IMR-90 (cell line): ENCODE measurements at regions not wholly inside any gene's neighbourhood (a gene's known extent, or its start where the extent isn't known, plus 50 kb on each side); places are given as distances from the start of the nearest gene placed in this dataset.
A peak's percentile ranks its signal among the peaks of the same experiment; 100 is the strongest.

Source experiments
- ATAC-seq: fragments of 200-7000 bp; cut with Tn5 transposase; 2 replicates; pipeline ENCODE4 v1.9.1; 2020; ENCODE audit warnings: low read depth, mild to moderate bottlenecking, moderate library complexity
- BruUV-seq: library from RNA; stranded (reverse); fragments of 400-500 nt; replicated peaks from 2 replicates; lab custom pipeline; 2021; lab: Mats Ljungman, UMichigan
- CTCF ChIA-PET: fragments of 300-600 bp; formaldehyde crosslinking; extraction: SDS; loops from one replicate; lab custom pipeline; 2021; ENCODE audit warnings: antibody characterized with exemption; lab: Yijun Ruan, JAX
- POLR2A ChIA-PET: fragments of 300-600 bp; sonication (Branson Sonifier 250); formaldehyde crosslinking; loops from one replicate; lab custom pipeline; 2022; ENCODE audit warnings: antibody characterized with exemption; ENCODE audit not compliant: unreplicated experiment; lab: Charles Lee
- DNase-seq: peaks from one replicate; pipeline ENCODE4 v3.0.0; 2013
- H2AFZ ChIP-seq: replicated peaks from 2 replicates; pipeline ENCODE3; 2013; ENCODE audit warnings: low read length, mild to moderate bottlenecking; ENCODE audit not compliant: poor library complexity
- H2AK5ac ChIP-seq: 2 replicates; pipeline ENCODE4 v1.6.1; 2013; ENCODE audit warnings: low read depth, low read length, inconsistent platforms
- H2AK9ac ChIP-seq: replicated peaks from 2 replicates; pipeline ENCODE3; 2013; ENCODE audit warnings: mild to moderate bottlenecking, low read depth, low read length, moderate library complexity; ENCODE audit not compliant: poor library complexity
- H2BK120ac ChIP-seq: 2 replicates; pipeline ENCODE4 v1.6.1; 2013; ENCODE audit warnings: low read depth, low read length, inconsistent platforms
- H2BK15ac ChIP-seq: 3 replicates; pipeline ENCODE4 v1.6.1; 2013; ENCODE audit warnings: low read depth, low read length, inconsistent platforms
- H2BK20ac ChIP-seq: 2 replicates; pipeline ENCODE4 v1.6.1; 2013; ENCODE audit warnings: low read depth, mild to moderate bottlenecking, inconsistent platforms, low read length, moderate library complexity
- H2BK5ac ChIP-seq: 2 replicates; pipeline ENCODE4 v1.6.1; 2013; ENCODE audit warnings: mild to moderate bottlenecking, low read depth, low read length, inconsistent platforms; ENCODE audit not compliant: poor library complexity, severe bottlenecking
- H3K14ac ChIP-seq: replicated peaks from 2 replicates; pipeline ENCODE4 v1.6.1; 2013; ENCODE audit warnings: low read depth, low read length, inconsistent platforms
- H3K18ac ChIP-seq: 2 replicates; pipeline ENCODE4 v1.6.1; 2013; ENCODE audit warnings: low read depth, low read length, control low read depth
- H3K23ac ChIP-seq: 2 replicates; pipeline ENCODE4 v1.6.1; 2013; ENCODE audit warnings: low read depth, low read length, inconsistent platforms
- H3K27ac ChIP-seq: 2 replicates; pipeline ENCODE4 v1.5.1; 2013; ENCODE audit warnings: mild to moderate bottlenecking, control low read depth, low read length; ENCODE audit not compliant: insufficient read depth
- H3K27me3 ChIP-seq: 2 replicates; pipeline ENCODE4 v1.6.1; 2013; ENCODE audit warnings: low read length; ENCODE audit not compliant: control insufficient read depth, insufficient read depth
- H3K36me3 ChIP-seq: 2 replicates; pipeline ENCODE4 v1.6.1; 2013; ENCODE audit warnings: low read length, mixed read lengths; ENCODE audit not compliant: control insufficient read depth, insufficient read depth
- H3K4ac ChIP-seq: 2 replicates; pipeline ENCODE4 v1.6.1; 2013; ENCODE audit warnings: low read depth, low read length, inconsistent platforms
- H3K4me1 ChIP-seq: 2 replicates; pipeline ENCODE4 v1.6.1; 2013; ENCODE audit warnings: low read length, mixed read lengths; ENCODE audit not compliant: control insufficient read depth, insufficient read depth
- H3K4me2 ChIP-seq: 2 replicates; pipeline ENCODE4 v1.6.1; 2013; ENCODE audit warnings: low read depth, mild to moderate bottlenecking, control low read depth, low read length, moderate library complexity
- H3K4me3 ChIP-seq: 2 replicates; pipeline ENCODE4 v1.5.1; 2013; ENCODE audit warnings: low read depth, mild to moderate bottlenecking, control low read depth, low read length, moderate library complexity; ENCODE audit not compliant: insufficient read depth
- H3K56ac ChIP-seq: 2 replicates; pipeline ENCODE4 v1.6.1; 2013; ENCODE audit warnings: low read length, inconsistent platforms; ENCODE audit not compliant: insufficient read depth; ENCODE audit errors: extremely low read depth
- H3K79me1 ChIP-seq, 2 experiments: 2 replicates each; pipeline ENCODE4 v1.6.1; 2013; ENCODE audit warnings: low read length in 2 of 2, inconsistent platforms in 1 of 2, low read depth in 1 of 2
- H3K9ac ChIP-seq: 2 replicates; pipeline ENCODE4 v1.6.1; 2013; ENCODE audit warnings: low read depth, low read length, control low read depth
- H3K9me1 ChIP-seq: 2 replicates; pipeline ENCODE4 v1.6.1; 2013; ENCODE audit warnings: low read length, inconsistent platforms; ENCODE audit not compliant: insufficient read depth
- H3K9me3 ChIP-seq: 2 replicates; pipeline ENCODE4 v1.6.1; 2013; ENCODE audit warnings: low read length; ENCODE audit not compliant: control insufficient read depth, insufficient read depth
- H4K20me1 ChIP-seq: 2 replicates; pipeline ENCODE4 v1.6.1; 2013; ENCODE audit warnings: low read length, inconsistent platforms; ENCODE audit not compliant: insufficient read depth
- H4K5ac ChIP-seq: 2 replicates; pipeline ENCODE4 v1.6.1; 2013; ENCODE audit warnings: mild to moderate bottlenecking, low read depth, low read length, control low read depth
- H4K8ac ChIP-seq, 2 experiments: 2 replicates each; pipeline ENCODE4 v1.6.1; 2013; ENCODE audit warnings: low read depth in 2 of 2, low read length in 2 of 2, control low read depth in 1 of 2, inconsistent platforms in 1 of 2
- H4K91ac ChIP-seq: 2 replicates; pipeline ENCODE4 v1.6.1; 2013; ENCODE audit warnings: low read depth, low read length, inconsistent platforms; ENCODE audit not compliant: insufficient read depth
- CHD1 ChIP-seq: IDR thresholded peaks from 2 replicates; pipeline ENCODE4 v1.6.1; 2012; ENCODE audit warnings: low read depth, low read length, improper control_type of control experiment
- ELK1 ChIP-seq: fragments of 150-350 bp; IDR thresholded peaks from 2 replicates; pipeline ENCODE4 v1.6.1; 2016; ENCODE audit warnings: low read depth, mild to moderate bottlenecking, low read length, moderate library complexity, borderline replicate concordance
- MXI1 ChIP-seq: IDR thresholded peaks from 2 replicates; pipeline ENCODE4 v1.6.1; 2012; ENCODE audit warnings: low read depth, mild to moderate bottlenecking, low read length, moderate library complexity, borderline replicate concordance
- POLR2A ChIP-seq: IDR thresholded peaks from 2 replicates; pipeline ENCODE4 v1.6.1; 2012; ENCODE audit warnings: mild to moderate bottlenecking, low read depth, low read length
- RAD21 ChIP-seq: IDR thresholded peaks from 2 replicates; pipeline ENCODE4 v1.6.1; 2012; ENCODE audit warnings: low read length, improper control_type of control experiment
- RCOR1 ChIP-seq: IDR thresholded peaks from 2 replicates; pipeline ENCODE4 v1.6.1; 2012; ENCODE audit warnings: mild to moderate bottlenecking, low read length, improper control_type of control experiment; ENCODE audit not compliant: insufficient replicate concordance
- WGBS, 2 experiments: methylation state at CpG; one replicate each; pipeline versions ENCODE4 v1.1.5 to v1.1.7; 2013; ENCODE audit warnings: missing lambda C conversion rate in 2 of 2; ENCODE audit not compliant: insufficient read length in 1 of 2; ENCODE audit errors: extremely low coverage in 2 of 2; 5-methylcytosine and 5-hydroxymethylcytosine counted together
- dilution Hi-C: fragments of 300-500 bp; cut with HindIII; formaldehyde crosslinking; loops from one replicate; pipeline ENCODE4 v1.14.3; 2018; ENCODE audit warnings: low sequenced_read_pairs; ENCODE audit not compliant: unreplicated experiment
- in situ Hi-C: fragments of 300-500 bp; cut with MboI; formaldehyde crosslinking; loops from 3 replicates; pipeline ENCODE4 v1.14.3; 2019; ENCODE audit warnings: low sequenced_read_pairs, inconsistent platforms, mixed read lengths
- intact Hi-C: fragments of 100-400 bp; cut with micrococcal nuclease; formaldehyde crosslinking; loops from 2 replicates; pipeline ENCODE4 v1.10.0; 2022

DNA sequence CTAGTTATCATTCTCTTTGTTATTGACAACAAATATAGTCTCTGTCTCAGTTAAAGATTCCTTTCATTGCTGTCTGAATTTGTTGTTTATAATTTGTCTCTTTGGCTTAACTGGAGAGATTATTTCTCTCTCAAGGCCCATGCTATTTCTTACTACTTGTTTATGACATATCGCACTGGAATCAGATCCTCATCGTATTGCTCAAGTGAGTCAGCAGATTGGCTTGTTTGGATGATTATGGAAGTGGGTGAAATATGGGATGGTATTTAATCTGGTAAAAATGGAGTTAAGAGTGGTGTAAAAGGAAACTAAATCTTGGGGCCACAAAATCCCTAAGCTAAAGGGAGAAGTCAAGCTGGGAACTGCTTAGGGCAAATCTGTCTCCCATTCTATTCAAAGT, 613.1 kb downstream of the SI start:
- Histone ChIP-seq H3K79me1 (no peaks in the 10 kb centered on the region), H3K27ac (no peak overlapping the region), H2AK5ac (no peak overlapping the region), H4K8ac (no peak overlapping the region), H3K4me1 (no peaks in the 10 kb centered on the region), H4K20me1 (no peaks in the 10 kb centered on the region), H2BK5ac (no peak overlapping the region), H2AK9ac (no peak overlapping the region), H4K5ac (no peak overlapping the region), H3K23ac (no peak overlapping the region), H3K56ac (no peak overlapping the region), H3K9ac (no peak overlapping the region), H3K36me3 (no peaks in the 10 kb centered on the region), H2BK15ac (no peak overlapping the region), H3K4me3 (no peak overlapping the region), H3K14ac (no peak overlapping the region), H4K91ac (no peak overlapping the region), H2AFZ (no peak overlapping the region), H3K4me2 (no peak overlapping the region), H3K27me3 (no peaks in the 10 kb centered on the region), H3K9me1 (no peaks in the 10 kb centered on the region), H2BK20ac (no peak overlapping the region), H3K18ac (no peak overlapping the region), H3K9me3 (peaks cover 14% of the 10 kb centered on the region; the same call in 1 of the 2 replicates), H3K4ac (no peak overlapping the region), H2BK120ac (no peak overlapping the region)
- ChIA-PET POLR2A (no interaction called here), CTCF (no interaction called here)
- in situ Hi-C loops = no loop called here
- TF ChIP-seq RAD21 (no peak), ELK1 (no peak), POLR2A (no peak), MXI1 (no peak), CHD1 (no peak), RCOR1 (no peak)
- ATAC-seq (no peak), DNase-seq (peak; percentile 1)
- intact Hi-C loops = no loop called here
- no TSS peak for BruUV-seq
- WGBS, 2 experiments = no CpG with 5 or more reads among the region's 2 CpGs
- dilution Hi-C loops = no loop called here
